K562 (cell line): ENCODE measurements at regions not wholly inside any gene's neighbourhood (a gene's known extent, or its start where the extent isn't known, plus 50 kb on each side); places are given as distances from the start of the nearest gene placed in this dataset.
"Not testable (repeated sequence)": the region's sequence is repeated elsewhere in the genome, so short reads cannot be mapped to it uniquely, and the experiment has no call there.

ENCODE experiments used
- ATAC-seq: fragments of 200-7000 bp; cut with Tn5 transposase; 3 replicates; pipeline ENCODE4 v1.9.1; 2020; ENCODE audit warnings: moderate library complexity
- BruUV-seq: library from RNA; stranded (reverse); fragments of 400-500 nt; replicated peaks from 2 replicates; lab custom pipeline; 2021; lab: Mats Ljungman, UMichigan
- CTCF ChIA-PET: fragments of 300-600 bp; formaldehyde crosslinking; extraction: SDS; loops from one replicate; lab custom pipeline; 2021; ENCODE audit warnings: low intra/inter-chr PET ratio; lab: Yijun Ruan, JAX
- POLR2A ChIA-PET: fragments of 300-600, 350-650 bp; sonication (Branson Sonifier 250); formaldehyde crosslinking; extraction: SDS; loops from one replicate; lab custom pipeline; 2021; ENCODE audit warnings: antibody characterized with exemption, inconsistent platforms; lab: Yijun Ruan, JAX
- DNase-seq, 4 experiments: peaks; one replicate each; pipeline versions ENCODE4 v3.0.0 to v3.0.0-alpha.2; 2011 to 2018; ENCODE audit warnings: low spot score in 3 of 4, mixed read lengths in 3 of 4; ENCODE audit errors: extremely low read depth in 1 of 4
- FAIRE-seq: peaks from 2 replicates; lab custom pipeline; 2011; peaks lifted over from hg19 to GRCh38; lab: Jason Lieb, UNC
- H2AFZ ChIP-seq: 2 replicates; pipeline ENCODE4 v1.6.0; 2011; ENCODE audit warnings: low read depth, low read length, control low read depth, inconsistent platforms
- H3K27ac ChIP-seq: fragments of 200-600 bp; 3 replicates; pipeline ENCODE4 v1.8.0; 2011; ENCODE audit warnings: low read depth, mild to moderate bottlenecking, control low read depth, inconsistent platforms, low read length, moderate library complexity, mixed read lengths; ENCODE audit errors: extremely low read depth
- H3K27me3 ChIP-seq, 2 experiments: fragments of 300-600 bp in 1 of 2; 2 replicates in 1 of 2; 3 replicates in 1 of 2; pipeline versions ENCODE4 v1.6.0 to v1.8.0; 2011; ENCODE audit warnings: inconsistent platforms in 2 of 2, low read length in 2 of 2, mild to moderate bottlenecking in 1 of 2, mixed read lengths in 1 of 2, moderate library complexity in 1 of 2; ENCODE audit not compliant: control insufficient read depth in 2 of 2, insufficient read depth in 2 of 2
- H3K36me3 ChIP-seq: fragments of 300-600 bp; 3 replicates; pipeline ENCODE4 v1.8.0; 2011; ENCODE audit warnings: mild to moderate bottlenecking, low read length, inconsistent platforms; ENCODE audit not compliant: control insufficient read depth, insufficient read depth
- H3K4me1 ChIP-seq, 2 experiments: fragments of 200-600 bp in 1 of 2; replicated peaks in 1 of 2; 2 replicates in 1 of 2; 3 replicates in 1 of 2; pipeline versions ENCODE4 v1.5.1 to v1.8.0; 2011; ENCODE audit warnings: inconsistent platforms in 2 of 2, low read length in 2 of 2, mild to moderate bottlenecking in 1 of 2, mixed read lengths in 1 of 2, moderate library complexity in 1 of 2; ENCODE audit not compliant: control insufficient read depth in 2 of 2, insufficient read depth in 2 of 2
- H3K4me2 ChIP-seq: 2 replicates; pipeline ENCODE4 v1.6.1; 2011; ENCODE audit warnings: low read length, control low read depth, inconsistent platforms, mixed read lengths; ENCODE audit not compliant: insufficient read depth
- H3K4me3 ChIP-seq: fragments of 200-600 bp; sonication (generic), shearing (Covaris generic); 2 replicates; pipeline ENCODE4 v1.5.1; 2016; ENCODE audit warnings: control low read depth, inconsistent platforms
- H3K79me2 ChIP-seq: fragments of 200-600 bp; 3 replicates; pipeline ENCODE4 v1.8.0; 2011; ENCODE audit warnings: low read length, inconsistent platforms; ENCODE audit not compliant: control insufficient read depth, insufficient read depth
- H3K9ac ChIP-seq, 2 experiments: 2 replicates each; pipeline versions ENCODE4 v1.6.0 to v1.6.1; 2011; ENCODE audit warnings: low read depth in 2 of 2, low read length in 2 of 2, control low read depth in 1 of 2, inconsistent platforms in 1 of 2, mild to moderate bottlenecking in 1 of 2, mixed read lengths in 1 of 2; ENCODE audit not compliant: insufficient read depth in 1 of 2
- H3K9me1 ChIP-seq: one replicate; pipeline ENCODE4 v1.6.0; 2011; ENCODE audit warnings: inconsistent platforms, mild to moderate bottlenecking, low read length, moderate library complexity; ENCODE audit not compliant: control insufficient read depth, insufficient read depth
- H3K9me3 ChIP-seq: replicated peaks from 2 replicates; pipeline ENCODE4 v1.5.1; 2011; ENCODE audit warnings: low read depth, low read length, inconsistent platforms; ENCODE audit not compliant: control insufficient read depth, insufficient read depth
- H4K20me1 ChIP-seq: replicated peaks from 2 replicates; pipeline ENCODE4 v1.6.1; 2011; ENCODE audit warnings: low read length, inconsistent platforms, mixed read lengths; ENCODE audit not compliant: control insufficient read depth, insufficient read depth
- FOXA1 ChIP-seq: fragments of 450-650 bp; IDR thresholded peaks from 2 replicates; pipeline ENCODE4 v1.6.1; 2016; ENCODE audit warnings: mild to moderate bottlenecking, borderline replicate concordance
- FOXK2 ChIP-seq, 2 experiments: fragments of 450-650 bp; IDR thresholded peaks in 1 of 2; conservative IDR thresholded peaks in 1 of 2; 2 replicates each; pipeline ENCODE4 v1.6.1; 2016; ENCODE audit warnings: low read depth in 2 of 2, mild to moderate bottlenecking in 1 of 2
- POLR3A ChIP-seq: IDR thresholded peaks from 2 replicates; pipeline ENCODE4 v1.6.1; 2011; ENCODE audit warnings: borderline replicate concordance, mild to moderate bottlenecking, moderate library complexity; ENCODE audit not compliant: insufficient read length, insufficient read depth; ENCODE audit errors: extremely low read depth
- TCF7 ChIP-seq: sonication (generic); IDR thresholded peaks from 2 replicates; pipeline ENCODE4 v1.6.1; 2016; ENCODE audit warnings: antibody characterized with exemption, borderline replicate concordance
- WGBS: fragments of 100-300 bp; shearing (Covaris generic); methylation state at CpG from one replicate; pipeline ENCODE4 v1.1.6; 2016; ENCODE audit warnings: low coverage, mixed read lengths; ENCODE audit not compliant: insufficient coverage; ENCODE audit errors: missing lambda C conversion rate; 5-methylcytosine and 5-hydroxymethylcytosine counted together
- in situ Hi-C: fragments of 300-500 bp; cut with MboI; formaldehyde crosslinking; loops from 4 replicates; pipeline ENCODE4 v1.15.0; 2018; ENCODE audit warnings: inconsistent platforms, mixed read lengths
- intact Hi-C: fragments of 100-400 bp; cut with micrococcal nuclease; formaldehyde crosslinking; loops from 2 replicates; pipeline ENCODE4 v1.14.2; 2022
- TF ChIP-seq, protein P1 (sequence below): fragments of 450-650 bp; IDR thresholded peaks from 2 replicates; pipeline ENCODE4 v1.6.1; 2016; ENCODE audit warnings: antibody characterized with exemption

DNA sequence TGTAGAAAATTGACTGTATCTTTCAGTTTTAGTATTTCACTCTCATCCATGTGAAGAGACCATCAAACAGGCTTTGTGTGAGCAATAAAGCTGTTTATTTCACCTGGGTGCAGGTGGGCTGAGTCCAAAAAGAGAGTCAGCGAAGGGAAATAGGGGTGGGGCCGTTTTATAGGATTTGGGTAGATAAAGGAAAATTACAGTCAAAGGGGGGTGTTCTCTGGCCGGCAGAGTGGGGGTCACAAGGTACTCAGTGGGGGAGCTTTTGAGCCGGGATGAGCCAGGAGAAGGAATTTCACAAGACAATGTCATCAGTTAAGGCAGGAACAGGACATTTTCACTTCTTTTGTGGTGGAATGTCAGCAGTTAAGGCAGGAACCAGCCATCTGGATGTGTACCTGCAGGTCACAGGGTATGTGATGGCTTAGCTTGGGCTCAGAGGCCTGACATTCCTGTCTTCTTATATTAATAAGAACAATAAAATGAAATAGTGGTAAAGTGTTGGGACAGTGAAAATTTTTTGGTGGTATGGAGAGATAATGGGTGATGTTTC is 482.1 kb upstream of the ADGRL4 start:
- POLR2A ChIA-PET, H3K27ac ChIP-seq, H4K20me1 ChIP-seq, H3K9me1 ChIP-seq, CTCF ChIA-PET, ATAC-seq, H3K27me3 ChIP-seq, H3K4me1 ChIP-seq, H3K36me3 ChIP-seq, H3K4me2 ChIP-seq, H3K4me3 ChIP-seq, H3K79me2 ChIP-seq, intact Hi-C loops, in situ Hi-C loops, H2AFZ ChIP-seq, DNase-seq, BruUV-seq, FAIRE-seq, H3K9ac ChIP-seq, H3K9me3 ChIP-seq: not testable (repeated sequence)
- 3% methylated on average over 4 of the region's 4 CpGs for WGBS

DNA sequence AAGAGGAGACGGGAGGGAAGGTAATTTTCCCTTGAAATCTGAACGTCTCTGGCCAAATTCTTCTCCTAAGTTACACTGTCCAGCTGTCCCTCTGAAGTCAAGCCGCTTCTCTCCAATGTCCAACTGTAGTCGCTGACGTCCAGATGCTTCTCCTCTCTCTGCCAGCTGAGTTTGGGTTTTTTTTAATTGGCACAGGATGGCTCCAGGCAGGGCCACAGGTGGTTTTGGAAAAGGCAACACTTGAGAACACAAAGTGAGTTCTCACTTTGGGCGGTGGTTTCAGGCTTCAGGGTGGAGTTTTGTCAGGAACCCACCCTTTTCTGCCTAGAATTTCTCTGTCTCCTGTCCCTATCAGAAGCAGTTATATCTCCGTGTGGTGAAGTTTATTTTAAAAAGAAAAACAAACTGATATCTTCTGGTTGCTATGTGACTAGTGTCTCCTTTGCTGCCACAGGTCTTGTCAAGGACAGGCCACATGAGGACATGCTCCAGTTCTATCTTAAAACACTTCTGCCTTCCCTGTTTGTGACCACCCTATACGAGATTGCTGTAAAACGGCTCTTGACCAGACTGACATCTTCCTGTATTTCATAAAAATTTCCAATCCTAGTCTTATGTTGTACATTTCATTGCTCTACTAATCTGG is 472.3 kb upstream of the ADGRL4 start:
- BruUV-seq: no TSS peak

More for the DNA sequence above, 472.3 kb upstream of the ADGRL4 start:
- H3K4me3 ChIP-seq: no peak overlapping the region
- CTCF ChIA-PET: no interaction called here
- no peak overlapping the region for H3K27ac ChIP-seq
- no peaks in the 10 kb centered on the region for H3K9me3 ChIP-seq
- no peak overlapping the region for H3K4me2 ChIP-seq
- no peak for DNase-seq
- POLR2A ChIA-PET: no interaction called here
- no peak for ATAC-seq
- H2AFZ ChIP-seq: no peak overlapping the region
- no peak overlapping the region for H3K9ac ChIP-seq
- in situ Hi-C loops: no loop called here
- WGBS: 0% methylated on average over 9 of the region's 9 CpGs
- no peaks in the 10 kb centered on the region for H3K36me3 ChIP-seq
- intact Hi-C loops: no loop called here
- no peaks in the 10 kb centered on the region for H3K27me3 ChIP-seq
- no peaks in the 10 kb centered on the region for H3K4me1 ChIP-seq
- H4K20me1 ChIP-seq: no peaks in the 10 kb centered on the region
- TF ChIP-seq, protein P1, sequence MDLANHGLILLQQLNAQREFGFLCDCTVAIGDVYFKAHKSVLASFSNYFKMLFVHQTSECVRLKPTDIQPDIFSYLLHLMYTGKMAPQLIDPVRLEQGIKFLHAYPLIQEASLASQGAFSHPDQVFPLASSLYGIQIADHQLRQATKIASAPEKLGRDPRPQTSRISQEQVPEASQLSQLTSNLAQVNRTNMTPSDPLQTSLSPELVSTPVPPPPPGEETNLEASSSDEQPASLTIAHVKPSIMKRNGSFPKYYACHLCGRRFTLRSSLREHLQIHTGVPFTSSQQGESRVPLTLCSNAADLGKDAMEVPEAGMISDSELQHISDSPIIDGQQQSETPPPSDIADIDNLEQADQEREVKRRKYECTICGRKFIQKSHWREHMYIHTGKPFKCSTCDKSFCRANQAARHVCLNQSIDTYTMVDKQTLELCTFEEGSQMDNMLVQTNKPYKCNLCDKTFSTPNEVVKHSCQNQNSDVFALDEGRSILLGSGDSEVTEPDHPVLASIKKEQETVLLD: no peak
- TF ChIP-seq FOXK2 (conservative IDR thresholded peaks at IDR 0.05 in 1 of 2, IDR thresholded peaks at IDR 0.05 in 1 of 2; ENCODE audit: low read depth in 2 of 2): no peak
- no peak for TF ChIP-seq POLR3A
- TF ChIP-seq FOXA1: no peak
- TF ChIP-seq TCF7: no peak
- no peak for FAIRE-seq
- no peaks in the 10 kb centered on the region for H3K79me2 ChIP-seq
- H3K9me1 ChIP-seq: no peaks in the 10 kb centered on the region
